ENCODE measurements at regions not wholly inside any gene's neighbourhood (a gene's known extent, or its start where the extent isn't known, plus 50 kb on each side); places are given as distances from the start of the nearest gene placed in this dataset.

- no peak for DNase-seq (ENCODE audit: extremely low read depth in 1 of 4, low spot score in 3 of 4)
- Histone ChIP-seq H4K20me1 (replicated peaks; ENCODE audit: control insufficient read depth, insufficient read depth, low read length) (no peaks in the 10 kb centered on the region), H3K27me3 (ENCODE audit: control insufficient read depth in 2 of 2, insufficient read depth in 2 of 2, low read length in 2 of 2) (no peaks in the 10 kb centered on the region), H3K9ac (ENCODE audit: insufficient read depth in 1 of 2, low read depth in 2 of 2, low read length in 2 of 2) (no peak overlapping the region), H3K79me2 (ENCODE audit: control insufficient read depth, insufficient read depth, low read length) (no peaks in the 10 kb centered on the region), H3K27ac (ENCODE audit: extremely low read depth, low read depth, low read length) (no peak overlapping the region), H2AFZ (ENCODE audit: low read depth, low read length) (no peak overlapping the region), H3K4me1 (replicated peaks in 1 of 2; ENCODE audit: control insufficient read depth in 2 of 2, insufficient read depth in 2 of 2, low read length in 2 of 2) (no peaks in the 10 kb centered on the region), H3K4me2 (ENCODE audit: insufficient read depth, low read length) (no peak overlapping the region), H3K4me3 (no peak overlapping the region), H3K9me1 (ENCODE audit: control insufficient read depth, insufficient read depth, low read length) (no peaks in the 10 kb centered on the region), H3K9me3 (replicated peaks; ENCODE audit: control insufficient read depth, insufficient read depth, low read depth, low read length) (no peaks in the 10 kb centered on the region), H3K36me3 (ENCODE audit: control insufficient read depth, insufficient read depth, low read length) (no peaks in the 10 kb centered on the region)
- CTCF ChIA-PET (ENCODE audit: low intra/inter-chr PET ratio): no interaction called here
- BruUV-seq (replicated peaks): no TSS peak
- ATAC-seq: no peak
- POLR2A ChIA-PET: interaction anchor here (0.6 to 1.0 kb wide), 2 partner anchors 8 to 14 kb away, joined by 3 read pairs; no protein-coding TSS in a partner anchor
- FAIRE-seq: no peak
- TF ChIP-seq KLF13 (tag; IDR thresholded peaks at IDR 0.05; ENCODE audit: borderline replicate concordance, low read depth) (no peak), SLC30A9 (CRISPR knock-in tag; IDR thresholded peaks at IDR 0.05) (no peak), ILF3 (IDR thresholded peaks at IDR 0.05; ENCODE audit: borderline replicate concordance) (no peak), ZC3H8 (IDR thresholded peaks at IDR 0.05) (no peak), RFX5 (IDR thresholded peaks at IDR 0.05; ENCODE audit: low read depth, low read length) (no peak), STAG1 (CRISPR knock-in tag; IDR thresholded peaks at IDR 0.05; ENCODE audit: borderline replicate concordance) (no peak), DPF2 (IDR thresholded peaks at IDR 0.05) (no peak), ZNF124 (CRISPR knock-in tag; IDR thresholded peaks at IDR 0.05) (no peak), ZNF408 (CRISPR knock-in tag; IDR thresholded peaks at IDR 0.05; ENCODE audit: low read depth) (no peak), MXI1 (IDR thresholded peaks at IDR 0.05; ENCODE audit: low read depth, low read length) (no peak), JUNB (CRISPR knock-in tag; conservative IDR thresholded peaks at IDR 0.05) (no peak), ZNF282 (CRISPR knock-in tag; IDR thresholded peaks at IDR 0.05) (no peak), HNRNPH1 (optimal IDR thresholded peaks at IDR 0.05; ENCODE audit: low read depth, low read length) (no peak), KAT8 (IDR thresholded peaks at IDR 0.05; ENCODE audit: low read depth) (no peak), E2F6 (IDR thresholded peaks at IDR 0.05; ENCODE audit: borderline replicate concordance in 1 of 2, extremely low read depth in 1 of 2, insufficient read depth in 1 of 2, insufficient read length in 1 of 2, low read depth in 1 of 2, low read length in 1 of 2, poor library complexity in 1 of 2, severe bottlenecking in 1 of 2) (no peak)
- TF ChIP-seq, protein P1, sequence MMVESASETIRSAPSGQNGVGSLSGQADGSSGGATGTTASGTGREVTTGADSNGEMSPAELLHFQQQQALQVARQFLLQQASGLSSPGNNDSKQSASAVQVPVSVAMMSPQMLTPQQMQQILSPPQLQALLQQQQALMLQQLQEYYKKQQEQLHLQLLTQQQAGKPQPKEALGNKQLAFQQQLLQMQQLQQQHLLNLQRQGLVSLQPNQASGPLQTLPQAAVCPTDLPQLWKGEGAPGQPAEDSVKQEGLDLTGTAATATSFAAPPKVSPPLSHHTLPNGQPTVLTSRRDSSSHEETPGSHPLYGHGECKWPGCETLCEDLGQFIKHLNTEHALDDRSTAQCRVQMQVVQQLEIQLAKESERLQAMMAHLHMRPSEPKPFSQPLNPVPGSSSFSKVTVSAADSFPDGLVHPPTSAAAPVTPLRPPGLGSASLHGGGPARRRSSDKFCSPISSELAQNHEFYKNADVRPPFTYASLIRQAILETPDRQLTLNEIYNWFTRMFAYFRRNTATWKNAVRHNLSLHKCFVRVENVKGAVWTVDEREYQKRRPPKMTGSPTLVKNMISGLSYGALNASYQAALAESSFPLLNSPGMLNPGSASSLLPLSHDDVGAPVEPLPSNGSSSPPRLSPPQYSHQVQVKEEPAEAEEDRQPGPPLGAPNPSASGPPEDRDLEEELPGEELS (CRISPR knock-in tag; IDR thresholded peaks at IDR 0.05; ENCODE audit: borderline replicate concordance): no peak
- intact Hi-C loops (cut with micrococcal nuclease): no loop called here
- in situ Hi-C loops (cut with MboI): no loop called here
Observed at GRCh38 chr2:7437141-7437540, 519.9 kb downstream of the RNF144A start.

Measured in K562 (cell line).